Panc1 (cell line): ENCODE measurements at regions not wholly inside any gene's neighbourhood (a gene's known extent, or its start where the extent isn't known, plus 50 kb on each side); places are given as distances from the start of the nearest gene placed in this dataset.

Experiments
- ATAC-seq: fragments of 200-7000 bp; cut with Tn5 transposase; 2 replicates; pipeline ENCODE4 v1.9.1; 2020; ENCODE audit warnings: mild to moderate bottlenecking, moderate library complexity
- BruUV-seq: library from RNA; stranded (reverse); fragments of 400-500 nt; replicated peaks from 2 replicates; lab custom pipeline; 2021; lab: Mats Ljungman, UMichigan
- CTCF ChIA-PET: fragments of 300-600 bp; sonication (Branson Sonifier 250); formaldehyde crosslinking; loops from one replicate; lab custom pipeline; 2022; ENCODE audit warnings: antibody characterized with exemption; lab: Charles Lee
- POLR2A ChIA-PET: fragments of 300-600 bp; sonication (Branson Sonifier 250); formaldehyde crosslinking; loops from one replicate; lab custom pipeline; 2022; ENCODE audit warnings: antibody characterized with exemption; lab: Charles Lee
- DNase-seq: peaks from one replicate; pipeline ENCODE4 v3.0.0-alpha.2; 2010; ENCODE audit warnings: low read depth, low spot score
- H3K27ac ChIP-seq: 2 replicates; pipeline ENCODE4 v1.5.1; 2011; ENCODE audit warnings: mild to moderate bottlenecking, low read length, inconsistent platforms
- H3K27me3 ChIP-seq: fragments of 200-500 bp; sonication (Bioruptor generic); 2 replicates; pipeline ENCODE4 v1.6.0; 2014; ENCODE audit warnings: low read length, inconsistent platforms; ENCODE audit not compliant: control insufficient read depth, insufficient read depth
- H3K36me3 ChIP-seq: fragments of 200-500 bp; sonication (Bioruptor generic); 2 replicates; pipeline ENCODE4 v1.5.1; 2014; ENCODE audit warnings: inconsistent platforms, mild to moderate bottlenecking, low read length, moderate library complexity; ENCODE audit not compliant: control insufficient read depth, insufficient read depth
- H3K4me1 ChIP-seq: 2 replicates; pipeline ENCODE4 v1.5.1; 2011; ENCODE audit warnings: inconsistent platforms, mild to moderate bottlenecking, low read length, moderate library complexity; ENCODE audit not compliant: control insufficient read depth, insufficient read depth
- H3K4me3 ChIP-seq, 2 experiments: 2 replicates each; pipeline ENCODE4 v1.5.1; 2011 to 2012; ENCODE audit warnings: low read depth in 2 of 2, low read length in 2 of 2, mild to moderate bottlenecking in 2 of 2, inconsistent platforms in 1 of 2, moderate library complexity in 1 of 2
- H3K9me3 ChIP-seq: fragments of 200-500 bp; sonication (Bioruptor generic); 2 replicates; pipeline ENCODE4 v1.5.1; 2014; ENCODE audit warnings: low read depth, mild to moderate bottlenecking, inconsistent platforms, low read length, moderate library complexity; ENCODE audit not compliant: control insufficient read depth, insufficient read depth
- POLR2AphosphoS5 ChIP-seq: IDR thresholded peaks from 2 replicates; pipeline ENCODE4 v1.6.1; 2012; ENCODE audit warnings: mild to moderate bottlenecking, low read depth, low read length, moderate library complexity
- SIN3A ChIP-seq: IDR thresholded peaks from 2 replicates; pipeline ENCODE4 v1.6.1; 2012; ENCODE audit warnings: low read depth, mild to moderate bottlenecking, low read length, moderate library complexity, borderline replicate concordance; ENCODE audit not compliant: insufficient read depth
- TCF7L2 ChIP-seq: IDR thresholded peaks from 2 replicates; pipeline ENCODE4 v1.6.1; 2011; ENCODE audit warnings: mild to moderate bottlenecking, low read depth, low read length, inconsistent platforms
- in situ Hi-C: cut with HindIII; loops from 2 replicates; pipeline ENCODE4 v1.10.0; 2016; ENCODE audit warnings: low sequenced_read_pairs, low pct_unique_long_range_greater_than_20kb
- intact Hi-C: fragments of 100-400 bp; cut with micrococcal nuclease; formaldehyde crosslinking; loops from one replicate; pipeline ENCODE4 v1.10.0; 2022; ENCODE audit not compliant: unreplicated experiment
- TF ChIP-seq, protein P1 (sequence below): fragments of 450-650 bp; IDR thresholded peaks from 2 replicates; pipeline ENCODE4 v1.5.1; 2017; ENCODE audit warnings: mild to moderate bottlenecking
- TF ChIP-seq, protein P2 (sequence below), 2 experiments: IDR thresholded peaks; 2 replicates each; pipeline ENCODE4 v1.6.1; 2011 to 2012; ENCODE audit warnings: low read depth in 2 of 2, control low read depth in 1 of 2, low read length in 1 of 2, mild to moderate bottlenecking in 1 of 2, moderate library complexity in 1 of 2; ENCODE audit not compliant: insufficient read depth in 1 of 2

DNA sequence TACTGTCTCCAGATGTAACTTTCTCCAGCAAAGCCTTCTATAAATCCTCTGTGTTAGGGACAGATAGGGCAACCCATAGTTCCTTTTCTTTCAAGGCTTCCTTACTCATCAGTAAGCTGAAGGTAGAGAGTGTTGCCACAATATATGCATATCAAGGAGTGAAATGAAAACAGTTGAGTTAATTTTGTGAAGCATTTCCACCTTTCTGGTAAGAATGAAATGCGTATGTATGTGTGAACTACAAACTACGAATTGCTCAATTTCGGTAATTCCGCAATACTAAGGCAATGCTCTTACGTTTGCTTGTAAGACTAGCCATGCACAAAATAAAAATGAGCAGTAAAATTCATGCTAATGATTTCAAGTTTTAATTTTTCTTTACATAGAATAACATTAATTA, 61.2 kb upstream of the HBS1L start:
- H3K27me3 ChIP-seq = 0 out of 2 replicates have a peak, but pooled peaks cover 2% of the 10 kb centered on the region
- in situ Hi-C loops (no loop called here), intact Hi-C loops (no loop called here)
- no peaks in the 10 kb centered on the region for H3K4me1 ChIP-seq
- TF ChIP-seq POLR2AphosphoS5 = no peak
- TF ChIP-seq, protein P1, sequence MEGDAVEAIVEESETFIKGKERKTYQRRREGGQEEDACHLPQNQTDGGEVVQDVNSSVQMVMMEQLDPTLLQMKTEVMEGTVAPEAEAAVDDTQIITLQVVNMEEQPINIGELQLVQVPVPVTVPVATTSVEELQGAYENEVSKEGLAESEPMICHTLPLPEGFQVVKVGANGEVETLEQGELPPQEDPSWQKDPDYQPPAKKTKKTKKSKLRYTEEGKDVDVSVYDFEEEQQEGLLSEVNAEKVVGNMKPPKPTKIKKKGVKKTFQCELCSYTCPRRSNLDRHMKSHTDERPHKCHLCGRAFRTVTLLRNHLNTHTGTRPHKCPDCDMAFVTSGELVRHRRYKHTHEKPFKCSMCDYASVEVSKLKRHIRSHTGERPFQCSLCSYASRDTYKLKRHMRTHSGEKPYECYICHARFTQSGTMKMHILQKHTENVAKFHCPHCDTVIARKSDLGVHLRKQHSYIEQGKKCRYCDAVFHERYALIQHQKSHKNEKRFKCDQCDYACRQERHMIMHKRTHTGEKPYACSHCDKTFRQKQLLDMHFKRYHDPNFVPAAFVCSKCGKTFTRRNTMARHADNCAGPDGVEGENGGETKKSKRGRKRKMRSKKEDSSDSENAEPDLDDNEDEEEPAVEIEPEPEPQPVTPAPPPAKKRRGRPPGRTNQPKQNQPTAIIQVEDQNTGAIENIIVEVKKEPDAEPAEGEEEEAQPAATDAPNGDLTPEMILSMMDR = no peak
- TF ChIP-seq SIN3A = no peak
- TF ChIP-seq TCF7L2 = no peak
- TF ChIP-seq, protein P2, sequence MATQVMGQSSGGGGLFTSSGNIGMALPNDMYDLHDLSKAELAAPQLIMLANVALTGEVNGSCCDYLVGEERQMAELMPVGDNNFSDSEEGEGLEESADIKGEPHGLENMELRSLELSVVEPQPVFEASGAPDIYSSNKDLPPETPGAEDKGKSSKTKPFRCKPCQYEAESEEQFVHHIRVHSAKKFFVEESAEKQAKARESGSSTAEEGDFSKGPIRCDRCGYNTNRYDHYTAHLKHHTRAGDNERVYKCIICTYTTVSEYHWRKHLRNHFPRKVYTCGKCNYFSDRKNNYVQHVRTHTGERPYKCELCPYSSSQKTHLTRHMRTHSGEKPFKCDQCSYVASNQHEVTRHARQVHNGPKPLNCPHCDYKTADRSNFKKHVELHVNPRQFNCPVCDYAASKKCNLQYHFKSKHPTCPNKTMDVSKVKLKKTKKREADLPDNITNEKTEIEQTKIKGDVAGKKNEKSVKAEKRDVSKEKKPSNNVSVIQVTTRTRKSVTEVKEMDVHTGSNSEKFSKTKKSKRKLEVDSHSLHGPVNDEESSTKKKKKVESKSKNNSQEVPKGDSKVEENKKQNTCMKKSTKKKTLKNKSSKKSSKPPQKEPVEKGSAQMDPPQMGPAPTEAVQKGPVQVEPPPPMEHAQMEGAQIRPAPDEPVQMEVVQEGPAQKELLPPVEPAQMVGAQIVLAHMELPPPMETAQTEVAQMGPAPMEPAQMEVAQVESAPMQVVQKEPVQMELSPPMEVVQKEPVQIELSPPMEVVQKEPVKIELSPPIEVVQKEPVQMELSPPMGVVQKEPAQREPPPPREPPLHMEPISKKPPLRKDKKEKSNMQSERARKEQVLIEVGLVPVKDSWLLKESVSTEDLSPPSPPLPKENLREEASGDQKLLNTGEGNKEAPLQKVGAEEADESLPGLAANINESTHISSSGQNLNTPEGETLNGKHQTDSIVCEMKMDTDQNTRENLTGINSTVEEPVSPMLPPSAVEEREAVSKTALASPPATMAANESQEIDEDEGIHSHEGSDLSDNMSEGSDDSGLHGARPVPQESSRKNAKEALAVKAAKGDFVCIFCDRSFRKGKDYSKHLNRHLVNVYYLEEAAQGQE (IDR thresholded peaks at IDR 0.05; ENCODE audit: insufficient read depth in 1 of 2, low read depth in 2 of 2, low read length in 1 of 2) = no peak
- BruUV-seq = no TSS peak
- DNase-seq (no peak), ATAC-seq (no peak)
- H3K9me3 ChIP-seq = no peaks in the 10 kb centered on the region
- H3K27ac ChIP-seq = no peak overlapping the region
- POLR2A ChIA-PET = no interaction called here
- CTCF ChIA-PET = no interaction called here
- no peak overlapping the region for H3K4me3 ChIP-seq
- no peaks in the 10 kb centered on the region for H3K36me3 ChIP-seq

- TF ChIP-seq, protein P1 = no peak
- TF ChIP-seq TCF7L2 (no peak), POLR2AphosphoS5 (no peak)
- Histone ChIP-seq H3K4me3 (no peak overlapping the region), H3K27ac (no peak overlapping the region), H3K4me1 (no peaks in the 10 kb centered on the region), H3K9me3 (no peaks in the 10 kb centered on the region), H3K36me3 (no peaks in the 10 kb centered on the region), H3K27me3 (0 out of 2 replicates have a peak, but pooled peaks cover 2% of the 10 kb centered on the region)
- no peak for ATAC-seq
- no peak for DNase-seq
- BruUV-seq = no TSS peak
- intact Hi-C loops (no loop called here), in situ Hi-C loops (no loop called here)
- CTCF ChIA-PET = no interaction called here
- POLR2A ChIA-PET = no interaction called here
Observed at GRCh38 chr6:135115411-135115810, 60.8 kb upstream of the HBS1L start.
